IPS DF 4.7 (cell line): ENCODE measurements at regions not wholly inside any gene's neighbourhood (a gene's known extent, or its start where the extent isn't known, plus 50 kb on each side); places are given as distances from the start of the nearest gene placed in this dataset.

Experiments used
- DNase-seq: peaks from one replicate; pipeline ENCODE4 v3.0.0-alpha.2; 2013; ENCODE audit warnings: low spot score; ENCODE audit errors: extremely low read depth

DNA sequence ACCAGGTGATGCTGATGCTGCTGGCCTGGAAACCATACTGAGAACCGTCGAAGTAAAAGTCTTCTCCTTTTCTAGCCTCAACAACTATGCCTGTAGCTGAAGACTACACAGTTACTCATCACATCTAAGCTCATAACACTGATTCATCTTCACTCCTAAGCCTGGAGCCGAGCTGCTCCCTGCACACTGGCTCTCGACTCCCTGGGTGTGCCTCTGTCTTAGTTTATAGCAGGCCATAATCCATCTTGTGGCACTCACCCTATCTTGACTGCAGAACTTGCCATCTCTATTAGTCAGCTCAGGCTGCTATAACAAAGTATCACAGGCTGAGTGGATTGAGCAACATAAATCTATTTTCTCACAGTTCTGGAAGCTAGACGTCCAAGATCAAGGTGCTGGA, 191.0 kb downstream of the UNC5CL start:
- DNase-seq = no peak

DNA sequence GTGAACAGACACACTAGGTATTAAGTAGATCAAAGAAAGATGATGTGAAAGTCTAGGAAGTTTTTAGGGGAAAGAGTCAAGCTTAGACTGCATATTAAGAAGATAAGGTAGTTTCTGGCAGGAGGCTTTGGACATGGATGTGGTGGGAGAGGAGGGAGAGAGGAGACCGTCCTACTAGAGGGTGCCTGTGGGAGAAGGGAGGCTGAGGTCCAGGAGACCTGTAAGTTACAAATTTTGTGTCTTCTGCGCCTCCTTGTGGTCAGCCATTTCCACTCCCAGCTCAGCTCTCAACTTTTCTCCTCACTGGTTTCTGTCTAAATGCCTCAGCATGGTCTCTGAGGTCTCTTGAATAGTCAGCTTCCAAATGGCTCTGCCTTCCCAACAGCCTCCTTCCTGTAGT, 193.5 kb downstream of the UNC5CL start:
- DNase-seq = peak; percentile 87

GRCh38 chr6:40844246-40844645, 194.8 kb downstream of the UNC5CL start:
- DNase-seq = no peak

DNA sequence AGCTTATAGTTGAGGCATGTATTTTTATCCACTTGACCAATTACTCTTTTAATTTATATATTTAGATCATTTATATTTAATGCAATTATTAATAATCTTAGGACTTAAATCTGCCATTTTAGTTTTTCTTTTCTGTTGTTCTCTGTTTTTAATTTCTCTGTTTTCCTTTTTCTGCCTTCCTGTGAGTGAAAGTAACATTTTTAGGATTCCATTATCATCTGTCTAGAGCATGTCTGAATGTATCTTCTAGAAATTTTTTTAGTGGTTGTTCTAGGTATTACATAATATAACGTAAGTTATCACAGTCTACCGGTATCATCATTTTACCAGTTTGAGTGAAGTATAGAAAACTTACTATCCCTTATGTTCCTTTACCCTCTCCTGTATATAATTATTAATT, 197.3 kb downstream of the UNC5CL start:
- DNase-seq = no peak

GRCh38 chr6:40832691-40833090, 206.3 kb downstream of the UNC5CL start:
- no peak for DNase-seq

DNA sequence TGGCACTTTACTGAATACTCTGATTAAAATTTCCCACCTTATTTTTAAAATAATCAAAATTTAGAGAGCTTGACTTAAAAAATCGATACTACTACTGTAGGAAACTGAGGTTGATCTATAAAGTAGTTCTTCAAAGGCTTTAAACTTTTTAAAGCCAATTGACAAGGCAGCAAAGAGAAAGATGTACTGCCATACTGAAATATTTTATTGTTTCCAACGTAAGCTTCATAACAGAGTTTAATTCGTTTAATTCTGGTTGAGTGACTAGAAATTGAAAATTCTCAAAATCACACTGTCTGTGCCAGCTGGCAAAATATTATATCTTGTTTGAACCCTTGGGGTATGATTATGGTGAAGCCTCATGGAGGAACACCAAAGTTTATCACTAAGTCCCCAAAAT, 207.6 kb downstream of the UNC5CL start:
- no peak for DNase-seq

DNA sequence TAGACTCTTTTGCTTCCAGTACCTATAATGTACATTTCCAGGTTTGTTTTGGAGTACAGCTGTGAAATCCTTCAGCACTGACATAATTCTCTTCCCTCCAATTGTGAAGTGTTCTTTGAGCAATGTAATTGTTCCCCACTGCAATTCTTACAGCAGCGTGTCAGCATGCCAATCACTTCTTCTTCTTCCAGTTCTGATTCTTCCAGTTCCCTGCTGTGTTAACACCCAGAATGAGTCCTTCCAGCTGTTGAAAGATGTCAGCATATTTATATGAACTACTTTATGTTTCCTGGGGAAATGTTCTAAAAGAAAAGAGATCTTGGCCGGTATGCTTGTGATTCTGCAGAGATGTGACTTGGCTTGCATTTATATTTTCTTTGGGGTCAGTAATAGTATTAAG, 213.9 kb downstream of the UNC5CL start:
- no peak for DNase-seq

- peak; percentile 25 for DNase-seq
These were observed 214.8 kb downstream of the UNC5CL start for GRCh38 chr6:40823917-40824891.

DNA sequence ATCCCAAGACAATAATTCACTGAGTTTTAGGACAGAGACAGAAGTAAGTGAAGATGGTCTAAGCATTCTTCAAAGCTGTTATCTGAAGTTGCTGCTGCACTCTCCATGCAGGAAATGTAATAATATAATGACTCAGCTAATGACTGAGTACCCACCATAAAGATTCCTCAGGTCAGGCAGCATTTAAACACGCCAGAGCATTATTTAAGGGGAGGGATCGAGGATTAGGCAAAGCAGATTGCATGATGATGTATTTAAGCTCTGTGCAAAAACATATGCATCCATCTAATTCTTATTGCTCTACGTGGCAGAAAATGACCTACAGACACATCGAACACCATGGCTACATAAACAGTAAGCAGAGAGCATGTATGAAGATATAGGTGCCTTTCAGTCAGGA, 216.4 kb downstream of the UNC5CL start:
- DNase-seq = no peak

DNA sequence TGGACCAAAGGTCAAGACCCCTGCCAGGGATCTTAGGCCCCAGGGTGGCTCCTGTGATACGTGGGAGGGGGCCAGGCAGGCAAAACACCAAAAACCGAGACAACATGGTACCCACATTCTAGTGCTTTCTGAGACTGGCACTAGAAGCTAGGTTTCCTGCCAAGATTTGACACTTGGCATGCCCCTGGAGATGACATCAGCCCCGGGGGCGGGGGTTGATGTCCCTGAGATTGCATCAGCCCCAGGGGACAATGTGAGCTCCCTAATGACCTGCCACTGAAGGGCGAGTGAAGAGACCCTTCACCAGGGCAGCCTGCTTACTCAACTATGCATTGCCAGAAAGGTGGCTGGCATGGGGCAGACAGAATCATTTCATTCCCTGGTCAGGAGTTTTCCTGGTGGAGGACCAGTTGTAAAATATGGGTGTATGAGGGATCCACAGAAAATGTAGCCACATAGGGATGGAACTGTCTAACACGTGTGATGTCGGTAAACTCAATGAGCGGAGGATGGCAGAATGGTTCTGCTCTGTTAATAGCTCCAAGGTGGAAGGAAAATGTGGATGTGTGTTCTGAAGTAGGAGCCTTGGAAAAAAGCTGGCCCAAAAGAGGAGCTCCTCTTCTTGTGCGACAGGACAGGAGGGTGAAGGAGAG, 219.7 kb downstream of the UNC5CL start:
- no peak for DNase-seq

DNA sequence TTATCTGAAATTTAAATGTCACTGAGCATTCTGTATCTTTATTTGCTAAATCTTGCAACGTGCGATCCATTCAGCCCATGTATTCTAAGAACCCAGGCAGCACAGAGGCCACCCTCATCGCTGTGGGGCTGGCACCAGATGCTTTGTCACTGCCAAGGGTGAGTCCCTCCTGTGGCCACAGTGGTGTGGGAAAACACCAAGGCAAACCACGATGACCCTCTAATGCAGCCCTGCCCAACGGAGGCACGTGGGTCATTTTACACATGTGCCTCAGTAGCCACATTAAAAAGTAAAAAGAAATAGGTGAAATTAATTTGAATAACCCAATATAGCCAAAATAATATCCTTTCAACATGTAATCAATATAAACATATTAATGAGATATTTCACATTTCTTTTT, 221.7 kb downstream of the UNC5CL start:
- DNase-seq = no peak

GRCh38 chr6:40816601-40817000, 222.4 kb downstream of the UNC5CL start:
- DNase-seq = no peak

- DNase-seq = no peak
These were observed 223.3 kb downstream of the UNC5CL start for GRCh38 chr6:40815731-40816130.

- DNase-seq = no peak
These were observed 223.0 kb upstream of the LRFN2 start for GRCh38 chr6:40810171-40810570.

DNA sequence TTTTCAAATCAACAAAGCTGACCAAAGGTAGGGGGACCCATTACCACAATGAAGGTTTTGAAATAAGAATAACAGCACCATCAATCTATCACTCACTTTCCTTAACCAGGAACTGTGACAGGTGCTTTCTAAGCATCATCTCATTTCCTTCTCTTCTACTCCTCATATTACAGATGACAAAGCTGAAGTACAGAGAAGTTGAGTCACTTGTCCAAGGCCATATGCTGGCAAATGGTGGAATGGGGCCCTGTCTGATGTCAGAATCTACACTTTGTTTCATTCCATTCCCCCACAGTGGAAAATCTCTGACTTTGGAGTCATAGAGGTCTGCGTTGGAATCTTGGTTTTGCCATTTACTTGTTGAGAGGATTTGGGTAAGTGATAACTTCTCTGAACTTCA, 222.5 kb upstream of the LRFN2 start:
- DNase-seq = no peak

DNA sequence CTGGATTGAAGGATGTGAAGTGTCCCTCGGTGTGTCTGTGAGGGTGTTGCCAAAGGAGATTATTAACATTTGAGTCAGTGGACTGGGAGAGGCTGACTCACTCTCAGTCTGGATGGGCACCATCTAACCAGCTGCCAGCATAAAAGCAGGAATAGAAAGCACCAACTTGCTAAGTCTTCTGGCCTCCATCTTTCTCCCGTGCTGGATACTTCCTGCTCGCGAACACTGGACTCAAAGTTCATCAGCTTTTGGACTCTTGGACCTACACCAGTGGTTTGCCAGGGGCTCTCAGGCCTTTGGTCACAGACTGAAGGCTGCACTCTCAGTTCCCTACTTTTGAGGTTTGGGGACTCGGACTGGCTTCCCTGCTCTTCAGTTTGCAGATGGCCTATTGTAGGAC, 220.3 kb upstream of the LRFN2 start:
- no peak for DNase-seq

- no peak for DNase-seq
These were observed 219.2 kb upstream of the LRFN2 start for GRCh38 chr6:40806256-40806864.

GRCh38 chr6:40805336-40805735, 218.2 kb upstream of the LRFN2 start:
- DNase-seq = no peak

DNA sequence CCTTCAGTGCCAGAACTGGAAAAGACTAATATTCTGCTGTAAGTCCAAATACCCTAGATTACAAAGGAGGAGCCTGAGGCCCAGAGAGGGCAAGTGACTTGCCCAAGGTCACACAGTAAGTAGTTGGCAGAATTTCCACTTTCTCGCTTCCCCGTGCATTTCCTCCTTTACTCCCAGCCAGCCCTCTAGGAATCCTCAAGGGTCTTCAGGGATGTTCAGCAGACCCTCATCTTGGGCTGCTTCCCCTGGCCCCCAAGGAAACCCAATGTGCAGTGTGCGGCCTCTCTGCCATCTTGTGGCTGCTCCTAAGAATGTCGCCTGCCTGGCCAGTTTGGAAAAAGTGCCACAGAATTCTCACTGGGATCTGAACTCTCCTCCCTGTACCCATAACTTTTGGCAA, 217.7 kb upstream of the LRFN2 start:
- DNase-seq = no peak

GRCh38 chr6:40803897-40804702, 216.9 kb upstream of the LRFN2 start:
- DNase-seq = no peak

DNA sequence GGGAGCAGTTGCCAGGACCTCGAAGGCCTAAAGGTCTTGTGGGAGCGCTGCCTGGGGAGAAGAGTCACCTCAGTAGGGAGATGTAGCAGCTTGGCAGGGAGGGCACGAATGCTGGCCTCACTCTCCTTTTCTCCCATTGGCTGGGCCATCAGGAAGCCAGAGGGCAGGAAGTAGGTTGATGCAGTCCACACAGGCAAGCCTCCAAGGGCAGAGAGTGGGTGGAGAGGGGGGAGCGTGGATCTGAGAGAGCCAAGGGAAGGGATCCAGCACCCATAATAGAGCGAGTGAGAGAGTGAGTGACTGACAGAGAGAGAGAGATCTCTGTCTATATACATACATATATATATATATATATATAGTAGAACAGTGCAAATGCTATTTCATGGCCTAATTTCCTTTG, 215.3 kb upstream of the LRFN2 start:
- no peak for DNase-seq
